22Rv1 (cell line): ENCODE measurements at regions not wholly inside any gene's neighbourhood (a gene's known extent, or its start where the extent isn't known, plus 50 kb on each side); places are given as distances from the start of the nearest gene placed in this dataset.

ENCODE experiments used
- ZFX ChIP-seq: fragments of 450-650 bp; IDR thresholded peaks from 2 replicates; pipeline ENCODE4 v1.6.1; 2017; ENCODE audit warnings: antibody characterized with exemption, borderline replicate concordance
- TF ChIP-seq, protein P1 (sequence below): fragments of 450-650 bp; IDR thresholded peaks from 2 replicates; pipeline ENCODE4 v1.5.1; 2017; ENCODE audit warnings: mild to moderate bottlenecking

DNA sequence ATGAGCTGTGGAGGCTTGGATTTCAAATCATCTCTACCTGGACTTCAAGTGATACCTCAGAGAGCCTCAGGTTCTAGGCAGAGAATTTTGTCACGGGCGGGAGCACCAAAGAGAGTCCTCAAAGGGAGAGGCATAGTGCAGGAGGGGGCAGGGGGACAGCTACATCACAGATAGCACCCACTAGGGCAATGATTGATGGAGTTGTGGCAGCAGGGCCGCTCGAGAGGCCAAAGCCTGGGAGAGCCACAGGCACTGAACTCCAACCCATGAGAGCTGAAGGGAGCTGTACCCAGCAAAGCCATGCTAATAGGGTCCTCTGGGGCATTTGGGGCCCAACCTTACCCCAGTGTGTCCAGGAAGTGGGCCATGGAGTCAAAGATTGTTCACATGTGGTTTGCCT, 232.0 kb upstream of the PCDH15 start:
- TF ChIP-seq, protein P1, sequence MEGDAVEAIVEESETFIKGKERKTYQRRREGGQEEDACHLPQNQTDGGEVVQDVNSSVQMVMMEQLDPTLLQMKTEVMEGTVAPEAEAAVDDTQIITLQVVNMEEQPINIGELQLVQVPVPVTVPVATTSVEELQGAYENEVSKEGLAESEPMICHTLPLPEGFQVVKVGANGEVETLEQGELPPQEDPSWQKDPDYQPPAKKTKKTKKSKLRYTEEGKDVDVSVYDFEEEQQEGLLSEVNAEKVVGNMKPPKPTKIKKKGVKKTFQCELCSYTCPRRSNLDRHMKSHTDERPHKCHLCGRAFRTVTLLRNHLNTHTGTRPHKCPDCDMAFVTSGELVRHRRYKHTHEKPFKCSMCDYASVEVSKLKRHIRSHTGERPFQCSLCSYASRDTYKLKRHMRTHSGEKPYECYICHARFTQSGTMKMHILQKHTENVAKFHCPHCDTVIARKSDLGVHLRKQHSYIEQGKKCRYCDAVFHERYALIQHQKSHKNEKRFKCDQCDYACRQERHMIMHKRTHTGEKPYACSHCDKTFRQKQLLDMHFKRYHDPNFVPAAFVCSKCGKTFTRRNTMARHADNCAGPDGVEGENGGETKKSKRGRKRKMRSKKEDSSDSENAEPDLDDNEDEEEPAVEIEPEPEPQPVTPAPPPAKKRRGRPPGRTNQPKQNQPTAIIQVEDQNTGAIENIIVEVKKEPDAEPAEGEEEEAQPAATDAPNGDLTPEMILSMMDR = no peak
- no peak for TF ChIP-seq ZFX
